ENCODE measurements at regions not wholly inside any gene's neighbourhood (a gene's known extent, or its start where the extent isn't known, plus 50 kb on each side); places are given as distances from the start of the nearest gene placed in this dataset.
"Not testable (repeated sequence)": the region's sequence is repeated elsewhere in the genome, so short reads cannot be mapped to it uniquely, and the experiment has no call there.

- H3K4me3 ChIP-seq (ENCODE audit: low read depth, low read length) = no peak overlapping the region
- H3K27me3 ChIP-seq (ENCODE audit: control insufficient read depth, insufficient read depth, low read length) = no peaks in the 10 kb centered on the region
- 49% methylated on average over 54 of the region's 54 CpGs for WGBS (ENCODE audit: insufficient coverage)
- H3K36me3 ChIP-seq (ENCODE audit: control insufficient read depth, insufficient read depth, low read length) = no peaks in the 10 kb centered on the region
- H3K27ac ChIP-seq (ENCODE audit: low read depth, low read length) = no peak overlapping the region
- H3K9me3 ChIP-seq (ENCODE audit: control insufficient read depth, insufficient read depth, low read length) = peaks cover 9% of the 10 kb centered on the region
- H3K4me1 ChIP-seq (ENCODE audit: control insufficient read depth, insufficient read depth, low read length) = no peaks in the 10 kb centered on the region
- DNase-seq (ENCODE audit: low read depth in 4 of 6, low spot score in 6 of 6) = no peak
Measured at GRCh38 chr16:35207059-35207999, 1747.9 kb downstream of the TP53TG3F start.

GRCh38 chr16:35208001-35208935 lies 1748.9 kb downstream of the TP53TG3F start:
- H3K9me3 ChIP-seq (ENCODE audit: control insufficient read depth, insufficient read depth, low read length) = peaks cover 9% of the 10 kb centered on the region
- no peaks in the 10 kb centered on the region for H3K36me3 ChIP-seq (ENCODE audit: control insufficient read depth, insufficient read depth, low read length)
- no peak overlapping the region for H3K27ac ChIP-seq (ENCODE audit: low read depth, low read length)
- no peak for DNase-seq (ENCODE audit: low read depth in 4 of 6, low spot score in 6 of 6)
- 56% methylated on average over 34 of the region's 35 CpGs for WGBS (ENCODE audit: insufficient coverage)
- H3K27me3 ChIP-seq (ENCODE audit: control insufficient read depth, insufficient read depth, low read length) = no peaks in the 10 kb centered on the region
- no peak overlapping the region for H3K4me3 ChIP-seq (ENCODE audit: low read depth, low read length)
- H3K4me1 ChIP-seq (ENCODE audit: control insufficient read depth, insufficient read depth, low read length) = no peaks in the 10 kb centered on the region

GRCh38 chr16:35210681-35211433 lies 1751.4 kb downstream of the TP53TG3F start:
- DNase-seq (ENCODE audit: low read depth in 4 of 6, low spot score in 6 of 6) = no peak
- no peaks in the 10 kb centered on the region for H3K4me1 ChIP-seq (ENCODE audit: control insufficient read depth, insufficient read depth, low read length)
- no peaks in the 10 kb centered on the region for H3K36me3 ChIP-seq (ENCODE audit: control insufficient read depth, insufficient read depth, low read length)
- no peak overlapping the region for H3K4me3 ChIP-seq (ENCODE audit: low read depth, low read length)
- WGBS (ENCODE audit: insufficient coverage) = 80% methylated on average over 1 of the region's 3 CpGs
- no peak overlapping the region for H3K27ac ChIP-seq (ENCODE audit: low read depth, low read length)
- H3K27me3 ChIP-seq (ENCODE audit: control insufficient read depth, insufficient read depth, low read length) = no peaks in the 10 kb centered on the region
- peaks cover 3% of the 10 kb centered on the region for H3K9me3 ChIP-seq (ENCODE audit: control insufficient read depth, insufficient read depth, low read length)

GRCh38 chr16:35214840-35215239 lies 1755.4 kb downstream of the TP53TG3F start:
- Histone ChIP-seq H3K4me1 (ENCODE audit: control insufficient read depth, insufficient read depth, low read length) (no peaks in the 10 kb centered on the region), H3K27ac (ENCODE audit: low read depth, low read length) (no peak overlapping the region), H3K9me3 (ENCODE audit: control insufficient read depth, insufficient read depth, low read length) (peaks cover 5% of the 10 kb centered on the region), H3K36me3 (ENCODE audit: control insufficient read depth, insufficient read depth, low read length) (no peaks in the 10 kb centered on the region), H3K27me3 (ENCODE audit: control insufficient read depth, insufficient read depth, low read length) (no peaks in the 10 kb centered on the region), H3K4me3 (ENCODE audit: low read depth, low read length) (no peak overlapping the region)
- DNase-seq (ENCODE audit: low read depth in 4 of 6, low spot score in 6 of 6) = no peak

- Histone ChIP-seq H3K9me3 (ENCODE audit: control insufficient read depth, insufficient read depth, low read length) (peaks cover 5% of the 10 kb centered on the region), H3K4me3 (ENCODE audit: low read depth, low read length) (no peak overlapping the region), H3K27me3 (ENCODE audit: control insufficient read depth, insufficient read depth, low read length) (no peaks in the 10 kb centered on the region), H3K27ac (ENCODE audit: low read depth, low read length) (no peak overlapping the region), H3K4me1 (ENCODE audit: control insufficient read depth, insufficient read depth, low read length) (no peaks in the 10 kb centered on the region), H3K36me3 (ENCODE audit: control insufficient read depth, insufficient read depth, low read length) (no peaks in the 10 kb centered on the region)
- no peak for DNase-seq (ENCODE audit: low read depth in 4 of 6, low spot score in 6 of 6)
- no CpG with 5 or more reads among the region's 3 CpGs for WGBS (ENCODE audit: insufficient coverage)
Measured at GRCh38 chr16:35215287-35215686, 1755.9 kb downstream of the TP53TG3F start.

GRCh38 chr16:35216261-35216660 lies 1756.8 kb downstream of the TP53TG3F start:
- H3K27ac ChIP-seq (ENCODE audit: low read depth, low read length); H3K27me3 ChIP-seq (ENCODE audit: control insufficient read depth, insufficient read depth, low read length); H3K4me1 ChIP-seq (ENCODE audit: control insufficient read depth, insufficient read depth, low read length); H3K4me3 ChIP-seq (ENCODE audit: low read depth, low read length); H3K36me3 ChIP-seq (ENCODE audit: control insufficient read depth, insufficient read depth, low read length); DNase-seq (ENCODE audit: low read depth in 4 of 6, low spot score in 6 of 6); H3K9me3 ChIP-seq (ENCODE audit: control insufficient read depth, insufficient read depth, low read length): not testable (repeated sequence)
- WGBS (ENCODE audit: insufficient coverage) = 82% methylated on average over 2 of the region's 6 CpGs

GRCh38 chr16:35221482-35222185 lies 1762.2 kb downstream of the TP53TG3F start:
- no peak for DNase-seq (ENCODE audit: low read depth in 4 of 6, low spot score in 6 of 6)
- Histone ChIP-seq H3K4me1 (ENCODE audit: control insufficient read depth, insufficient read depth, low read length) (no peaks in the 10 kb centered on the region), H3K36me3 (ENCODE audit: control insufficient read depth, insufficient read depth, low read length) (no peaks in the 10 kb centered on the region), H3K27ac (ENCODE audit: low read depth, low read length) (no peak overlapping the region), H3K4me3 (ENCODE audit: low read depth, low read length) (no peak overlapping the region), H3K27me3 (ENCODE audit: control insufficient read depth, insufficient read depth, low read length) (no peaks in the 10 kb centered on the region), H3K9me3 (ENCODE audit: control insufficient read depth, insufficient read depth, low read length) (peaks cover 3% of the 10 kb centered on the region)
- WGBS (ENCODE audit: insufficient coverage) = 78% methylated on average over 32 of the region's 32 CpGs

GRCh38 chr16:35234679-35235078 lies 1775.3 kb downstream of the TP53TG3F start:
- no peak overlapping the region for H3K27ac ChIP-seq (ENCODE audit: low read depth, low read length)
- no peak overlapping the region for H3K4me3 ChIP-seq (ENCODE audit: low read depth, low read length)
- H3K4me1 ChIP-seq (ENCODE audit: control insufficient read depth, insufficient read depth, low read length) = no peaks in the 10 kb centered on the region
- H3K27me3 ChIP-seq (ENCODE audit: control insufficient read depth, insufficient read depth, low read length) = no peaks in the 10 kb centered on the region
- H3K36me3 ChIP-seq (ENCODE audit: control insufficient read depth, insufficient read depth, low read length) = no peaks in the 10 kb centered on the region
- no peak for DNase-seq (ENCODE audit: low read depth in 4 of 6, low spot score in 6 of 6)
- H3K9me3 ChIP-seq (ENCODE audit: control insufficient read depth, insufficient read depth, low read length) = peaks cover 9% of the 10 kb centered on the region
- 65% methylated on average over 2 of the region's 2 CpGs for WGBS (ENCODE audit: insufficient coverage)

GRCh38 chr16:35239561-35239960 lies 1780.1 kb downstream of the TP53TG3F start:
- no peaks in the 10 kb centered on the region for H3K4me1 ChIP-seq (ENCODE audit: control insufficient read depth, insufficient read depth, low read length)
- H3K9me3 ChIP-seq (ENCODE audit: control insufficient read depth, insufficient read depth, low read length) = peaks cover 6% of the 10 kb centered on the region
- no peaks in the 10 kb centered on the region for H3K27me3 ChIP-seq (ENCODE audit: control insufficient read depth, insufficient read depth, low read length)
- no peak overlapping the region for H3K4me3 ChIP-seq (ENCODE audit: low read depth, low read length)
- no peak overlapping the region for H3K27ac ChIP-seq (ENCODE audit: low read depth, low read length)
- no peak for DNase-seq (ENCODE audit: low read depth in 4 of 6, low spot score in 6 of 6)
- 83% methylated on average over 2 of the region's 3 CpGs for WGBS (ENCODE audit: insufficient coverage)
- H3K36me3 ChIP-seq (ENCODE audit: control insufficient read depth, insufficient read depth, low read length) = no peaks in the 10 kb centered on the region

Data from spinal cord (tissue), 9 donors.